ENCODE measurements at regions not wholly inside any gene's neighbourhood (a gene's known extent, or its start where the extent isn't known, plus 50 kb on each side); places are given as distances from the start of the nearest gene placed in this dataset.

DNA sequence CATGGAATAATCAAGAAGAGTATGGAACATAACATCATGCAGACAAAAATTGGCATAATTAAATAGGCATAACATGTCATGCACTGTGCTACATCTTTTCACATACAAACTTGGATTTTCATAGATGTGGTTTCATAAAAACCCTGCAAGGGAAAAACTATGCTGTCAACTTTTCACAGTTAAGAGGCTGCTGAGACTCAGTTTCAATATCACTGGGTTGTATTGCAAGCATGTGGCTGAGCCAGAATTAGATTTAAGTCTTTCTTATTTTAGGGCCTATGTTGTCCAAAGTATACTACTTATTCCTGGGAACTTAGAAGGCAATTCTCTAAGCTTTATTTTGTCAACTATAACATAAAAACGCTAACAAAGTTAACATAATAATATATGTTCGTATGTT, 70.7 kb upstream of the LSAMP start:
- no peak for TF ChIP-seq CTCF (conservative IDR thresholded peaks at IDR 0.05; ENCODE audit: low read depth, low read length)
- TF ChIP-seq EZH2 (IDR thresholded peaks at IDR 0.05; ENCODE audit: low read length, unreplicated experiment) = no peak
